Limb (tissue), 2 donors: ENCODE measurements at regions not wholly inside any gene's neighbourhood (a gene's known extent, or its start where the extent isn't known, plus 50 kb on each side); places are given as distances from the start of the nearest gene placed in this dataset.
"Not testable (repeated sequence)": the region's sequence is repeated elsewhere in the genome, so short reads cannot be mapped to it uniquely, and the experiment has no call there.

Experiments
- DNase-seq, 2 donors: peaks; one replicate each; pipeline ENCODE4 v3.0.0-alpha.2; 2016; ENCODE audit errors: extremely low spot score in 2 of 2

DNA sequence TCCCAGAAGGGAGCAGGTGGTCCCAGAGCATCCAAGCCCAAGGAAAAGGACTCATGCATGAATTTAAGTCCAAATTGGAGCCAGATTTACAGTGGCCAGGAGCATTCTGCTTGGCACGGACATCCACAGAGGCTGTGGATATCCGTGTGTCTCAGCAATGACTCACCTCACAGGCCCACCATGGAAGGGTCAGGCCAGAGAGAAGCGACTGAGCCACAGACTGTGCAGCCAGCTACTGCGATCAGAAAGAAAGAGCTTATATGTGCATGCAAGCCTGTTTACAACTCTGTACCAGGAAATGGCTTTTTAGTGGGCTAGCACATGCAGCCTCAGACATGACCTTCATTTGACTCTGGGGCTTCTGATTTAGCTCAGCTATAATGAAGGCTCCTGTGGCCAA, 231.0 kb downstream of the C16orf95 start:
- no peak for DNase-seq

DNA sequence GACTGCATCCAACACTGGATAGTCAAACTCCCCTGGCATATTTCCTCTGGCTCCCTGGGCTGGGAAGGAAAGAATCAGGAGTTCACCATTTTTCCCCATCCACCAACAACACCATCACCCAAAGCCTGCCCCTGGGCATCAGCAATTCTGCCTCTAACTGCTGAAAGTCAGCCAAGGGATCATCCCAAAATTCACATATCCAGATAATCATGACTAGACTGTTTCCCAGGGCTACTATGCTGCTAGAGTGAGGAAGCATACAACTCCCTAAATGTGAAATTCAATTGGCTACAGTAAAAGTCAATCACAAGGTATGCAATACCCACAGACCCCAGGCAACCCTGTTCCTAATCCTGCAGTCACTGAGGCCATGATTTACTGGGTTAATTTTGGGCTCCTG, 230.6 kb downstream of the C16orf95 start:
- no peak for DNase-seq

DNA sequence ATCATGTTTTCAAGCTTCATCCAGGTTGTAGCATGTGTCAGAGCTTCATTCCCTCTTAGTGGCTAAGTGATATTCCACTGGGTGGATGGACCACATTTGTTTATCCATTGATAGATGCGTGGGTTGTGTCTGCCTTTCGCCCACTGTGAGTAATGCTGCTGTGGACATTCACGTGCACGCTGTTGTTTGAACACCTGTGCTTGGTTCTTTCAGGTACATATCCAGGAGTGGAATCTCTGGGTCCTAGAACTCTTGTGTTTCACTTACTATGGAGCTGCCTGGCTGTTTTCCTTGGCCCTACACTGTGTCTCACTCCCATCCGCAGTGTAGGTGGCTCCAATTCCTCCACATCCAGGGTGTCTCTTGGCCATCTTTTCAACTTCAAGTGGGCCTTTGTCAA, 224.2 kb downstream of the C16orf95 start:
- DNase-seq, result no peak

DNA sequence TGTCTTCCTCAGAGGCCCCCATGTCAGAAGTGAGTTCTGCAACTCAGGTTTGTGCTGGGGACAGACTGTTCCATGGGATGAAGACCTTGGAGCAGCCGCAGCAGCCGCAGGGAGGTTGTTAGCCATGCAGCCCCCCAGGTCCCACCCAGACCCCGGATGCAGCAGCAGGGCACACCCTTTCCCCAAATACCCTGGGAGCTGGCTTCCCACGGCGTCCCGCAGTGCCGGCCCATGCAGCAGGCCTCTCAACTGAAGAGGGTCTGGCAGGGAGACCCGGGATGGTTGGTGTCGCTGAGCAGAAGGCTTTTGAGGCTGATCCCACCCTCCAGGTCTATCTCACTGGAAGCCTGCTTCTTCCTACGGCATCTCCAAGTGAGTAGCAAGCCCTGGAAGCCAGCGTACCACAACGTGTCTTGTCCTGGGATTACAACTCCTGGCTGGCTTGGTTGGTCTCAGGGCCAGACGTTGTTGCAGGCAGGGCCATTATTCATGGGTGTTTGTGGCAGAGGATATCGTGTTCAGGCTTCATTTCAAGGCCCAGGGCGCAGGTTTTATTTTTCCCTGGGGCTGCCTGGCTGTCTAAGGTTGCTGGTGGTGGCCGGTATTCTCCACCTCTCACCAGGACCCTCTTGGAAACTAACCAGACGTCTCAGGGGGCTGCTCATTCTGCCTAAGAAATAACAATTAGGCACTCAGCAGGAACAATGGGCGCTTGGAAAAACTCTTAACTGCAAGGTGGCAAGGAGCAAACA, 223.2 kb downstream of the C16orf95 start:
- no peak for DNase-seq

DNA sequence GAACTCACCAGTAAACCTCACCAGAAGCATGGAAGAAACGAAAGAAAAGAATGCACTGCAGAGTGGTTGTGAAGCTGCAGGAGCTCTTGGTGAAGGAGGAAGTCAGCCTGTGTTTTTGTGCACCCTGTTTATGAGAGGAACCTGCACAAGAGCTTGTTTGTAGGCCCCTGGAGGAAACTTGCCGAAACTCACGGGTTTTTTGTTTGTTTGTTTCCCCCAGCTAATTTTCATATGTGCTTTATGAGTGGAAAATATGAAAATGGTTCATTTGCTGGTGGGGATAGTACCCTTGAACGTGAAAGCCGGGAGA, 222.7 kb downstream of the C16orf95 start:
- DNase-seq, result no peak

DNA sequence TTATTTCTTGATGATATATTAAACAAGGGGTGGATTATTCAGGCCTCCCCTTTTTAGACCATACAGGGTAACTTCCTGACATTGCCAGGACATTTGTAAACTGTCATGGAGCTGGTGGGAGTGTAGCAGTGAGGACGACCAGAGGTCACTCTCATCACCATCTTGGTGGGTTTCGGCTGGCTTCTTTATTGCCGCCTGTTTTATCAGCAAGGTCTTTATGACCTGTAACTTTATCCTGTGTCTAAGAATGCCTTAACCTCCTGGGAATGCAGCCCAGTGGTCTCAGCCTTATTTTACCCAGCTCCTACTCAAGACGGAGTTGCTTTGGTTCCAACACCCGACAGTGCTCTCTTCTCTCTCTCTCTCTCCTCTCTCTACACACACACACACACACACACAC, 221.9 kb downstream of the C16orf95 start:
- no peak for DNase-seq

- DNase-seq, result no peak
Measured at GRCh38 chr16:87096746-87097333, 220.4 kb downstream of the C16orf95 start.

GRCh38 chr16:87098361-87098760, 218.8 kb downstream of the C16orf95 start:
- no peak for DNase-seq

GRCh38 chr16:87098976-87099720, 218.0 kb downstream of the C16orf95 start:
- DNase-seq, result no peak

GRCh38 chr16:87100306-87101058, 216.7 kb downstream of the C16orf95 start:
- no peak for DNase-seq

DNA sequence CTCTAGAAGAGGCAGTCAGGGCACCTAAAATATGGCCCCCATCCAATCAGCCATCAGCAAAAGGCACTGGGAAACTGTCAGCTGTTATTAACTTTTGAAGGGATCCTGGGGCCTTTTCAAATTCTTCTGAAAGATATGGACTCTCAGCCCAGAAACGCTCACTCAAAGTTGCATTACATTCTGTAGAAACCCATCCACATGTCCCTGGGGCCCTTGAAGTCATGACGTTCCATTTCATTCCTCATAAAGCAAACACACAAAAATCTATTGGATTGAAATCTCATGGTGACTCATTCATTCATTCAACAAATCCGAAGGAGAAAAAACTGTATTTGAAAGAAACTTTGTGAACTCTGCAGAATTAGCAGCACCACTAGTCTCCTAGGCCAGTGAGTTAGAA, 215.3 kb downstream of the C16orf95 start:
- no peak for DNase-seq

- no peak for DNase-seq
Measured at GRCh38 chr16:87107201-87107600, 210.0 kb downstream of the C16orf95 start.

DNA sequence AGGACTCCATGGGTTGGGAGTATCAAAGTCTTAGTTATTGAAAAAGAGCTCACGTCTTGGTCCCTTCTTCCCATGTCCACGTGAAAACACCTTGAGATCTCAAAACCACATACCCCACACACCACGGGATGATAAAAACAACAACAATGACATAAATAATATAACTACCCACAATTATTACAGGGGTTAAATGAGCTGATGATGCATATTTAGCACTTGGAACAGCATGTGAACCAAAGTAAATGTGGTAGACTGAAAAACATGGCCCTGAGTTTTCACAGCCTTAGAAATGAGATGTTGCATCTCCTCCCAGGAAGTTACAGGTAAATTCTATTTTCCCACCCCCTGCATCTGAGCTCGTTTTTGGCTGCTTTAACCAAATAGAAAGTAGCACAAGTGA, 208.9 kb downstream of the C16orf95 start:
- no peak for DNase-seq

DNA sequence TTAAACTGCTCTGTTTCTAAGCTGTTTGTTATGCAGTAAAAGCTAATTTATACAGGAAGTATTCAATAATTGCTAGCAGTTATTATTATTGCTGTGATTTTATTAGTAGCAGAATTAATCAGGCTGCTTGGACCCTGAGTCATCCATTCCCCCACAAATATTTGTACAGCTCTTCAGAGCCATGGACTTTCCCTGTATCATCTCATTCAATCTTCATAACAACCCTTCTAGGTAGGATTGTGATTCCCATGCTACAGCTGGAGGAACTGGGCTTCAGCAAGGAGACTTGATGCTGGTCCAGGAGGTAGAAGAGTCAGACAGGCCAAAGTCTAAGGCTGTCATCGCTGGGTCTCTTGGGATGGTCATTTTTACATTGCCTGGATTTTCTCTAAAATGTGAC, 208.3 kb downstream of the C16orf95 start:
- no peak for DNase-seq

DNA sequence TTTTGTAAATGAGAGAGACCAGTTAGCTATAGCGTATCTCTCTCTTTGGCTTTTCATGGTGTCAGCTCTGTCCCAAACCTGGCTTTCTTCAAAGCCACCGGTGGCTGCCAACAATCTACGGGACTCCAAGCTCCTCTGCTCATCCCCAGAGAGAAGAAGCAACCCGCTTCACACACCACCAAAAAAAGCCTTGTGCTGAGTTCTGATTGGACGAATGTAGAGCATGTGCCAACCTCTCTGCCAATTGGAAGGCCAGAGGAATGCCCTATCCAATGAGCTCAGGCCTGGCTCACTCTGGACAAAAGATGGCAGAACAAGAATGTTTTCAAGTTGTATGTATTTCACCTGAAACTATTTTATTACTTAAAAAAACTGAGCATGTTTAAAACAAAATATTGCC, 202.4 kb downstream of the C16orf95 start:
- no peak for DNase-seq

DNA sequence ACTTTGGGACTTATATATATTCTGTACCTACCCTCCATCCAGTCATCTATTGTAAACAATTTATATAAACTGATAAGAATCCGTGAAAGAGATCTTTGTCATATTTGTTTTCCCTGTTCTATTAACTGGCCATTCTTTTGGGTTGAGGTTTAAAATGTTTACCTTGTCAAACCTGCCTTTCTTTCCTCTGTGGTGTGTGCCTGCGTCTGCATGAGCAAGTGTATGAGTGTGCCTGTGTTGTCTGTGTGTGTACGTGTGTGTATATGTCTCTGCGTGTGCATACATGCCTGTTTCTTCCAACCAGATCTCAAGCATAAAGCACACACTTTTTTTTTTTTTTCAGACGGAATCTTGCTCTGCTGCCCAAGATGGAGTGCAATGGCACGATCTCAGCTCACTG, 201.5 kb downstream of the C16orf95 start:
- no peak for DNase-seq

DNA sequence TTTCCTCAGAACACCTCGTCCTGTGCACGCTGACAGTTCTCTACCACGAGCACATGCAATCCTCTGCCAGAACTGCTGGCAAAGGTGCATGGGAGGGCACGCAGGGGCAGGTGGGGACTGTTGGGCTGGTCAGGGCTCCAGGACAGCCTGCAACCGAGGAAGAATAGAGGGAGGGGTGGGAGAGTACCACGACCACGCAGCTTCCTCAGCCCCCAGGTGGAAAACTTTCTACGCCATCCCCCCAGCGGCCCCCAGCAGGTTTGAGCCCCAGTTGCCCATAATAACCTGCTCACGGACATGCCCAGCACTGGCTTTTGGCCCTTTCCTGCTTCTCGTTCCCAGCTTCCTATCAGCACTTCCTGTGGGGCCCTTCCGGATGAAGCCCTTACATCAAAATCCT, 199.3 kb downstream of the C16orf95 start:
- no peak for DNase-seq

DNA sequence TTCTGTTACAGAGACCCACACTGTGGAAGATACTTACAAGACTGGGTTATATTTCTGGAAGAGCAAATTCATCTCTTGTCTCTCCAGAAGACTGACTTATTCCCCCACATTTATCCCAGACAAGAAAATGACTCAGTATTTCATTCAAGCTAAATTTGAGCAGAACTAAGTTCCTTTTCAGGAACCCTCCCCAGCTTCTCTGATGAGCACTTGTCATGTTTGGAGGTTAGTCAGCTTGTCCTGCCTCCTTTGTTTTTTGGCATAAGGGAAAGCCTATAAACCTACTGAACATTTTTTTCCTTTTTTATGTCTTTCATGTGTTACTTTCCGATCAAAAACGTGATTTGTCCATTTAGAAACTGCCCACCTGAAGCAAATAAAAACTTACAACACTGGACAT, 198.0 kb downstream of the C16orf95 start:
- no peak for DNase-seq

GRCh38 chr16:87119748-87120147, 197.4 kb downstream of the C16orf95 start:
- DNase-seq, result no peak

- DNase-seq, result no peak
Measured at GRCh38 chr16:87121816-87122215, 195.4 kb downstream of the C16orf95 start.

DNA sequence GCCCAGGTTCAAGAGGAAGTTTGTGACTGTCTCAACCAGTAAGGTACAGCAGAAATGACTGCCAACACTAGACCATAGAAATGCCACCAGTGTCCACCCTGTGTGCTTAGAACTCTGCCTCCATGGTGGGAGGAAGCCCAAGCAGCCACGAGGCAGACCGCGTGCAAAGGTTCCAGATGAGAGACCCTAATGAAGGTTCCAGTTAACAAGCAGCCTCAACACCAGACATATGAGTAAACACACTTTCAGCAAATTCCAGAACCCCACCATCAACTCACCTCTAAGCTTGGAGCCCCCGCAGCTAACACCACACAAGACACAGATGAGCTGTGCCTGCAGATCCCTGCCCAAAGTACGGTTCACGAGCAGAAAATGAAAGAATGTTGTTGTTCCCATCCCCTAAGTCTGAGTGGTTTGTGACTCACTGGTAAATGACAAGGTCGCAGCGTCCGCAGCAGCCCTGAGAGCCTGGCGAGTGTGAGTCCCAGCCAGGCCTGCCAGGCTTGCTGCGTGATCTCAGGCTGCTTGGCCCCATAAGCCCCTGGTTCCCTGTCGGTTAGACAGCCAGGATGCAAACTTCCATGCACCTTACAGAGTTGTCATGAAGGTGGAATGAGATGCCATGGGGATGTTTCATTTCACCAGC, 193.7 kb downstream of the C16orf95 start:
- no peak for DNase-seq

DNA sequence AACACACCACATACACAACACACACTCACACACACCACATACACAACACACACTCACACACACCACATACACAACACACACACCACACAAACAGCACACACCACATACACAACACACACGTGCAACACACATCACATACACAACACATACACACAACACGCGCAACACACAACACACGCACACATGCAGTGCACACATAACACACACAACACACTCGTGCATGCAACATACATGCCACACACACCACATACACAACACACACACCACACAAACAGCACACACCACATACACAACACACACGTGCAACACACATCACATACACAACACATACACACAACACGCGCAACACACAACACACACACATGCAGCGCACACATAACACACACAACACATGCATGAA, 192.8 kb downstream of the C16orf95 start:
- not testable (repeated sequence) for DNase-seq
